Stimulated activated CD8-positive, alpha-beta memory T cell treated with anti-CD3 and anti-CD28 coated beads, Interleukin-2, amount 100 ng/mL, for 48 hours (primary cell): ENCODE measurements at regions not wholly inside any gene's neighbourhood (a gene's known extent, or its start where the extent isn't known, plus 50 kb on each side); places are given as distances from the start of the nearest gene placed in this dataset.

Source experiments
- DNase-seq, 2 donors: peaks; one replicate each; pipeline ENCODE4 v3.0.0-alpha.2; 2020; ENCODE audit warnings: low read depth in 2 of 2

DNA sequence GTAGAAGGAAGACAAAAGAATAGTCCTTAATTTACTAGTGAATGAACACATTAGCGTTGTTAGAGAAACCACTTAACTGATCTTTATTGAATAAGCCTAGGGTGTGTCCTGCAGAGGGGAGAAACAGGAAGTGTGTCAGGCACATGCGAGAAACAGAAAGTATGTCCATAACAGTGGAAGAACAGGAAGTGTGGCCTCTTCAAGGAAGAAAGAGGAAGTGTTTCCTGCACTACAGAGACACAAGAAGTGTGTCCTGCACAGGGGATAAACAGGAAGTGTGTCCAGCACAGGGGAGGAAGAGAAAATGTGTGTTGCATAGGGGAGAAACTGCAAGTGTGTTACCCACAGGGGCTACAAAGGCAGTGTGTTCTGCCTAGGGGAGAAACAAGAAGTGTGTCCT is 539.6 kb upstream of the PRKX start:
- no peak for DNase-seq

DNA sequence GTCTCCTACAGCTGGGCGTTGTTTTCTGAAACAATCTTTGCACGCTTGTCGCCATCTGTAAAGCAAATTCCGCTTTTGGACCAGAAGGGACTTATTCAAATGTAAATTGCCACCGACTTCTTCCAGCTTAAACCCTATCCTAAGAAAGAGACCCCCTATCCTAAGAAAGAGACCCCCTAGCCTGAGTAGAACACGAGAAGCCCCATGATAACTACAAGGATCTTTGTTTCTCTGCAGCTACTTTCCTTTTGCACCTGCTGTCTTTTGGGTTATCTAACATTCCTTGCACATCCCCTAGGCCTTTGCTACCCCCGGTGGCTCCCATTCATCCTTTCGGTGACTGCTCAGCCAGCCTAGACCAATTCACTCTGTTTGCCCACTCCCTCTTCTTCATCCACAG is 536.0 kb upstream of the PRKX start:
- DNase-seq = no peak

DNA sequence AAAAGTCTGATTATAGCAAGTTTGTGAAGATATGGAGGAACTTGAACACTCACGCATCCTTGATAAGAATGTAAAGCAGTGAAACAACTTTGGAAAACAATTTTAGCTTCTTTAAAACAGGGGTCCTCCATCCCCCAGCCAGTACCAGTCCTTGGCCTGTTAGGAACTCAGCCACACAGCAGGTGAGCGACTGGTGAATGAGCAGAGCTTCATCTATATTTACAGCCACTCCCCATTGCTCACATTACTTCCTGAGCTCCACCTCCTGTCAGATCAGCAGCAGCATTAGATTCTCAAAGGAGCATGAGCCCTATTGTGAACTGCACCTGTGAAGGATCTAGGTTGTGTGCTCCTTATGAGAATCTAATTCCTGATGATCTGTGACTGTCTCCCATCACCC is 530.3 kb upstream of the PRKX start:
- no peak for DNase-seq

DNA sequence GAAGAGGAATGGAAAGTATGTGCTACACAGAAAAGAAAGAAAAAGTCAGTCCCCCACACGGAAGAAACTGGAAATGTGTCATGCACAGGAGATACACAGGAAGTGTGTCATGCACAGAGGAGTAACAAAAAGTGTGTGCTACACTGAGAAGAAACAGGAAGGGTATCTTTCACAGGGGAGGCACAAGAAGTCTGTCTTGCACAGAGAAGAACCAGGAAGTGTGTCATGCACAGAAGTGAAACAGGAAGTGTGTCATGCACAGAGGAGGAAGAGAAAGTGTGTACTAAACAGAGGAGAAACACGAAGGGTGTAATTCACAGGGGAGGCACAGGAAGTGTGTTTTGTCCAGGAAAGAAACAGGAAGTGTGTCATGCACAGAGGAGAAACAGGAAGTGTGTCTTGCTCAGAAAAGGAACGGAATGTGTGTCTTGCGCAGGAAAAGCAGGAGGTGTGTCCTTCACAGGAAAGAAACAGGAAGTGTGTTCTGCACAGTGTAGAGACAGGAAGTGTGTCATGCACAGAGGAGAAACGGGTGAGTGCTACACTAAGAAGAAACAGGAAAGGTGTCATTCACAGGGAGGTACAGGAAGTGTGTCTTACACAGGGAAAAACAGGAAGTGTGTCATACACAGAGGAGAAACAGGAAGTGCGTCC is 527.2 kb upstream of the PRKX start:
- DNase-seq = no peak

DNA sequence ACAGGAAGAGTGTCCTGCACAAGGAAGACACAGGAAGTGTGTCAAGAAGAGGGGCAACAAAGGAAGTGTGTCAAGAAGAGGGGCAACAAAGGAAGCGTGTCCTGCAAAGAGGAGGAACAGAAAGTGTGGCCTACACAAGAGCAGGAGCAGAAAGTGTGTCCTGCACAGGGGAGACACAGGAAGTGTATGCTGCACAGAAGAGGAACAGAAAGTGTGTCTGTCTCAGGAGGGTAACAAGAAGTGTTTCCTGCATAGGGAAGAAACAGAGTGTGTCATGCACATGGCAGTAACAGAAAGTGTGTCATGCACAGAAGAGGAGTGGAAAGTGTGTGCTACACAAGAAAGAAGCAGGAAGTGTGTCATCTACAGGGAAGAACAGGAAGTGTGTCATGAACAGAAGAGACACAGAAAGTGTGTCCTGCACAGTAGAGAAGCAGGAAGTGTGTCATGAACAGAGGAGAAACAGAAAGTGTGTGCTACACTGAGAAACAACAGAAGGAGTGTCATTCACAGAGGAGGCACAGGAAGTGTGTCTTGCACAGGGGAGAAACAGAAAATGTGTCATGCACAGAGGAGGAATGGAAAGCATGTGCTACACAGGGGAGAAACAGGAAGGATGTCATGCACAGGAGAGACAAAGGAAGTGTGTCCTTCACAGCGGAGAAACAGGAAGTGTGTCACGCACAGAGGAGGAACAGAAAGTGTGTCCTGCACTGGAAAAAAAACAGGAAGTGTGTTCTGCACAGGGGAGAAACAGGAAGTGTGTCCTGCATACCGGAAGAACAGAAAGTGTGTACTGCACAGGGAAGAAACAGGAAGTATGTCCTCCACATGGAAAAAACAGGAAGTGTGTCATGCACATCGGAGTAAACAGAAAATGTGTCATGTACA is 526.4 kb upstream of the PRKX start:
- DNase-seq = no peak

DNA sequence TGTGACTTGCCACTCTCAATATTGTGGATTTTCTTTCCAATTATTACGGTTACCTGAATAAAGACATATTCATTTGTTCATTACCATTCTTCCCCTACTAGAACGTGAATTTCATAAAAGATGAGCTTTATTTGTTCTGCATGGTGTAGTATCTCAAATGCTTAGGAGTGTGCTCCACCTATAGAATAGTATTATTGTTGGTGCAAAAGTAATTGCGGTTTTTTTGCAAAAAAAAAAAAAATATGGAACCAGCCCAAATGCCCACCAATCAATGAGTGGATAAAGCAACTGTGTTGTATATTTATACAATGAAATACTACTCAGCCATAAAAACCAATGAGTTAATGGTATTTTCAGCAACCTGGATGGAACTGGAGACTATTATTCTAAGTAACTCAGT is 525.5 kb upstream of the PRKX start:
- no peak for DNase-seq

DNA sequence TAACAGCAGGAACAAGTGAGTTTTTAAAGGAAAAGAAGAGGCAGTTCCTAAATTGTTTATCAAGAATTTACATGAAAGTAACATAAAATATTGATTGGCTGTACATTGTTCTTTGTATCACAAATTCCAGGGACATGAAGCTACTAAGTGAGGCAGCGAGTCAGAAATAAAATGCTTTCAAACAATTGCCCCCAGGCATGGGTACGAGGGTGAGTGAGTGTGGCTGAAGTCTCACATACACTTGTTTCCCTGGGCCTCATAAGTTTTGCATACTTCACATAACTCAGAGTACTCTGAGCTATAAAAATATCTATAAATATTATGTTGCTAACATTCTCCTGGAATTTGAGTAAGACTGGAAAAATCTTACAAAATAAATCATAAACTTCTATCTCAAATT is 511.6 kb upstream of the PRKX start:
- no peak for DNase-seq

DNA sequence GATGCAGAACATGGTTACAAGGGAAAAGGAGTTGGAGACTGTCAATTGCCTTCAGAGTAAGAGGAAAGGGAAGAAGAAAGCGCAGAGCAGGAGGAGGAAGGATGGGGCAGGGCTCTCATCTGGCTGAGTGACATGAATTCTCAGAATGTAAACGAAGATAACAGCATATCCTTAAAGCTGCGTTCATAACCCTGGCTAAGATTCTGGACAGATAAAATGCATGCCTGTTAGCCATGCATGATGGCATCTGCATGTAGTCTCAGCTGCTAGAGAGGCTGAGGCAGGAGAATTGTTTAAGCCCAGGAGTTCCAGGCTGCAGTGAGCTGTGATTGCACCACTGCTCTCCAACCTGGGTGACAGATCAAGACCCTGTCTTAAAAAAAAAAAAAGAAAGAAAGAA is 493.5 kb upstream of the PRKX start:
- no peak for DNase-seq

DNA sequence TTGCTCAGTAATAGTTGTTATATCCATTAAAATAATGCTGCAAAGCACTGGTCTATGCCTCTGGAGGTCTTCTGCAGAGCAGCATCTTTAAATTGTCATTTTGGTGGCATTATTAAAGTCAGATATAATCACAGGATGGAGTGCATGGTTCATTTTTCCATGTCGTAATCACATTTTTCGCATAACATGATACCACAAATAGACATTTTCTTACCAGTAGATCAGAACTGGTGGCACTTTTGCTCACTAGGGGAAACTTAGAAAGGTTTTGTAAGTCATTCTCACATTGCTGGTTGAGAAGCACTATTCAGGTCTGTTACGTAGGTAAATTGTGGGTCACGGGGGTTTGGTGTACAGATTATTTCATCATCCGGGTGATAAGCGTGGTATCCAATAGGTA is 484.5 kb upstream of the PRKX start:
- DNase-seq = no peak

DNA sequence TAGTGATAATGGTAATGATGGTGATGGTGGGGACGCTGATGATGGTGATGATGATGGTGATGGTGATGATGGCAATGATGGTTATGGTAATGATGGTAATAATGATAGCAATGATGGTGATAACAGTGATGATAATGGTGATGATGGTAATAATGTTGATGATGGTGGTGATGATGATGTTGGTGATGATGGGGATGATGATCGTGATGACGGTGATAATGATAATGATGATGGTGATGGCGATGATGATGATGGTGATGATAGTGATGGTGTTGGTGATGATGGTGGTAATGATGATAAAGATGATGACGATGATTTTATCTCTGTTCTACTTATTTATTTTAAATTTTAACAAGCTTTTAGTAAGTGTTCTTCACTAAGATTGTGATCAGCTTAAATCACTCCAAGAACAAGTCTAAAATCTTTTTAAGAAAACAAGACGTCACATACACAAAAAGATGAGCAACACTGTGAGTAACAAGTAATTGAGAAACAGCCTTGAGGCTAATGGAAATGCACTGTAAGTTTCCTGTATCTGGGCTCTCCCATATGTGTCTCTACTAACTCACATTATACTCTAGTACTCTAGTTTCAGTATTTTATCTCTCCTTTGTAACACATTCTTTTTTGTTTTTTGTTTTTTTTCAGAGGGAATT is 480.2 kb upstream of the PRKX start:
- DNase-seq = no peak

DNA sequence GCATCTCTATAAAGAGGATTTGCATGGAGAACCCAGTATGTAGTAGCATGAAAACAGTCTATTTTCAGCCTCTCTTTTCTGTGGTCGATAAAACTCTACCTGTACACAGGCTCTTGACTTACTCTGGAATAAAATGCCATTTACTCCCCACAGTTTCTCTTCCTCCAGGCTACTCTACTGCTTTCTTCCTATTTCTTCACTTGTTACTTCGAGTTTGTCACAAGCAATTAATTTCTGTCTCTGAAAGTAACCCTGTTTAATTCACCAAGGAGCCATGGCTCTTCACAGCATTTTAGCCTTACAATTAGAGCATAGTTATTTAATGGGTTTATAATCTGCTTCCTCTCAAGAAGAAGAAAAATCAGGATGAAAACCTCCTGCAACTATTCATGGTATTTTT is 472.9 kb upstream of the PRKX start:
- DNase-seq = no peak

DNA sequence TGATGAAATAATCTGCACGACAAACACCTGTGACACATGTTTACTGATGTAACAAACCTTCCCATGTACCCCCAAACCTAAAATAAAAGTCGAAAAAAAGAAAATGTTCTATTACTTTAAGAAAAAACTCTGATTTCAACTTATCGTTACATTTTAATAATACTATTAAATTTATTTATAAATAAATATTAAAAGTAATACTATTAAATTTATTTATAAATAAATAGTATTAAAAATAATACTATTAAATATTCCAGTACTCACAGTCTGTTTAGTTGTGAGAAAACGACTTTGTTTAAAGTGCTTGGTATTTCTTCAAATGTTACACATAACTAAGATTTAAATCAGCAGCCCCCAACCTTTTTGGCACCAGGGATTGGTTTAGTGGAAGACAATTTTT is 471.6 kb upstream of the PRKX start:
- DNase-seq = no peak

DNA sequence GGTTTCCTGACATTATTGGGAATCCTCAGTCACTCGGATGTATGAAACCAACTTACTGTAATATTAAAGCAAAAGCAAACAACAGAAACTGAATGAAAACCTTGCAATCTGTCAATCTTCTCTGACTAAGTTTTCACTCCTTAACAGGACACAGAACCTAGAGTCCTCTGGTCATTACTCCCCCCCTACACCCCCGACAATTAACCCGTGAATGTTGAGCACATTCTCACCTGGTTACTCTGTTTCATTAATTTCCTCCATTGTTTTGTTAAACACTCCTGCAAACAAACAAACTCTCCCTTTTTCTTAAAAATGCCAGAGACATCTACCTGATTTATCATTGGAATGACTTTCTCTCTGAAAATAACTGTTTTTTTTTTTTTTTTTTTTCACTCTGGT is 469.0 kb upstream of the PRKX start:
- DNase-seq = no peak

DNA sequence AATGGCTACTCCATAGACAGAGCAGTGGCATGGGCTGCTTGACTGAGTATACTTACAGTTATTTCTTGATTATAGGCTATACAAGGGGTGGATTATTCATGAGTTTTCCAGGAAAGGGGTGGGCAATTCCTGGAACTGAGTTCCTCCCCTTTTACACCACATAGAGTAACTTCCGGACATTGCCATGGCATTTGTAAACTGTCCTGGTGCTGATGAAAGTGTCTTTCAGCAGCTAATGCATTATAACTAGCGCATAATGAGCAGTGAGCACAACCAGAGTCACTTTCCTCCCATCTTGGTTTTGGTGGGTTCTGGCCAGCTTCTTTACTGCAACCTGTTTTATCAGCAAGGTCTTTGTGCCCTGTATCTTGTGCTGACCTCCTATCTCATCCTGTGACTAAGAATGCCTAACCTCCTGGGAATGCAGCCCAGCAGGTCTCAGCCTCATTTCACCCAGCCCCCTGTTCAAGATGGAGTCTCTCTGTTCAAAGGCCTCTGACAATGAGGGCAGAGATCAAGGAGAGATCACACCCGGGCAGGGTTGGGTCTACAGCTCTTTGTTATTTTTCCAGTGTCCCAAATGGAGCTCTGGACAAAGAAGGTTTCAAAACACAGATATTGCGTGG is 468.4 kb upstream of the PRKX start:
- no peak for DNase-seq

DNA sequence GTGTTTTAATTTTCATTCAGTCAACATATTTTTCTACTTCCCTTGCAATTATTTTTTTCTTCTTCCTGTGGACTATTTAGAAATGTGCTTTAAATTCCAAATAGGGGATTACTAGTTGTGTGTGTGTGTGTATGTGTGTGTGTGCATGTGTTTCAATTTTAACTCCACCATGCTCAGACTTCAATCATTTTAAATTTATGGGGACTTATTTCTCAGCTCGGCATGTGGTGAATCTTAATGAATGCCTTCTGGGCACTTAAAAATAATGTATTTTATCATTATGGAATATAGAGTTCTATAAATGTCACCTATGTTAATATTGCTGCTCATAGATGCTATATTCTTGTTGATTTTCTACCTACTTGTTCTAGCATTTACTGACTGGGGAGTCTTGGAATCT is 465.6 kb upstream of the PRKX start:
- DNase-seq = no peak

DNA sequence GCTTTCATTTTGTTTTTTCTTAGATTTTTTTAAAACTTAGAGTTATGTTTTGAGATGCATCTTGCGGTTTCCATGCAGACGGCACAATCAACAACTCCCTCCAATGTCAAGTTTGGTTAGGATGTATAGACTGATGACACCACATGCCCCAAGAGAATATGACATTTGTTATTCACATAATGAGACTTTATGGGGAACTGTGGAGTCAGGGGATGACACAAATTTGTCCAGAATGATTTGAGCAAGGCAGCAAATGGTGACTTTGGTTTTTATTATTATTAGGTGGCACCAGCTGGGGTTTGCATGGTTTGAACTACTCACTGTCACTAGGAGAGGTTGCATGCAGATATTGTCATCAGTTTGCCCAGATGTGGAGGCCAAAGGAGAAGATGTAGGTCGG is 461.8 kb upstream of the PRKX start:
- no peak for DNase-seq

DNA sequence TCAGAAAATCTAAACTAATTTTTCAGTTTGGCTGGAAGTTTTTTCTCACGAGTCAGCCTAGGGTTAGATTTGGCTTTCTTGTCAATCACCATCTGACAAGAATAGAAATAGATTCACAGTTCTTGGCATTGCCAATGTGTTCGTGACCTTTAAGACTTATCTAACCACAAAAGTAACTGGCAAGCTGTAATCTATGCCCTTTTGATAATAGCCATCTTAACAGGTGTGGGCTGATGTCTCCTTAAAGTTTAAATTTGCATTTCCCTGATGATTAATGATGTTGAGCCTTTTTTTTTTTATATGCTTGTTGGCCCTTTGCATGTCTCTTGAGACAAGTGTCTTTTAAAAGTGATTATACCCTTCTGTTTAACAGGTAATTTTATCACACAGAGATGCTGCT is 460.3 kb upstream of the PRKX start:
- DNase-seq = no peak

DNA sequence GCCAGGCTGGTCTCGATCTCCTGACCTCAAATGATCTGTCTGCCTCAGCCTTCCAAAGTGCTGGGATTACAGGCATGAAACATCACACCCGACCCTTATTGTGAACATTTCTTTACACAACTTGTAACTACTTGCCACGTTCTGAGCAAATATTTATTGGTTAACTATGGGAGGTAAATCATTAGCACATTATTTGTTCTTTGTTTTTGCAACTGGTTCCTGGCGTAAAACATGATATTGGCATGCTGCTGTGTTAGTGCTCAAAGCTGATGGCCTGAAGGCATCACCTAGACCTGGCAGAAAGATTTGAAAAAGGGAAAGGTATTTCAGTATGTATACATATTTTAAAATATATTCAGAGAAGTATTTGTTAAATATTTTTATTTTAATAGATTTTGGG is 438.3 kb upstream of the PRKX start:
- no peak for DNase-seq

DNA sequence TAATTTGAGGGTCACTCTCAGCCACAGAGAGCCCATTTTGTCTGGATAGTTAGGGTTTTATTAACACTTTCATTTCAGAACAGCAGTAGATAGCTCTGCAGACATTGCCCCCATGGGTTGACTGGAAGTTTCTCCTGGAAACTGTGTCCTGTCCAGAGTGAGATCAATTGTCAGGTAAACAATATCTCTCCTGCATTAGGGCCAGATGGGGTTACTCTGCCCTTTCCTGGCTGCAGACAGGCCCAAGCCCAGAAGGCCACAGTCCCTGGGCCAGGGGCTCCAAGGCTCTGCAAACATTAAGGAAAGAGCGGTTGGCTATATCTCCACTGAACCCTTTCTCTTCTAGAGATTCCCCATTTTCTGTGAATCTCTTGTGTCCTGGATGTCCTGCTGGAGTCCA is 436.8 kb upstream of the PRKX start:
- no peak for DNase-seq

DNA sequence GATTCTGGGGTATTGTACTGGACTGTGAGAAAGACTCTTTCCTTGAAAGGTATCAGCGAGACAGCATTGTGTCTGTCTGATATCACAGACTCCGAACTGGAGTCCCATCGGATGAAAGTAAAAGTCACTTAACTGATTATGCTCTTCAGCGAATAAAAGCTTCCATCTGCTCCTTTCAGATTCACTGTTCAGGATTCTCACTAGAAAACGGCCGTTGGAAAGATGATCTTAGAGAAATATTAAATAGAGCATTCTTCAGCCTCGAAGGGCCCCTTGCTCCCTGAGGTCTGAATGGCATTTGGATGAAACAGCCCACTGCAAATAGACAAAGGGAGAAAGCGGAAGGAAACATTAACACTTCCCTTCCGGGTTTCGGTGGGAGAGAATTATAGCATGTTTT is 416.2 kb upstream of the PRKX start:
- no peak for DNase-seq

DNA sequence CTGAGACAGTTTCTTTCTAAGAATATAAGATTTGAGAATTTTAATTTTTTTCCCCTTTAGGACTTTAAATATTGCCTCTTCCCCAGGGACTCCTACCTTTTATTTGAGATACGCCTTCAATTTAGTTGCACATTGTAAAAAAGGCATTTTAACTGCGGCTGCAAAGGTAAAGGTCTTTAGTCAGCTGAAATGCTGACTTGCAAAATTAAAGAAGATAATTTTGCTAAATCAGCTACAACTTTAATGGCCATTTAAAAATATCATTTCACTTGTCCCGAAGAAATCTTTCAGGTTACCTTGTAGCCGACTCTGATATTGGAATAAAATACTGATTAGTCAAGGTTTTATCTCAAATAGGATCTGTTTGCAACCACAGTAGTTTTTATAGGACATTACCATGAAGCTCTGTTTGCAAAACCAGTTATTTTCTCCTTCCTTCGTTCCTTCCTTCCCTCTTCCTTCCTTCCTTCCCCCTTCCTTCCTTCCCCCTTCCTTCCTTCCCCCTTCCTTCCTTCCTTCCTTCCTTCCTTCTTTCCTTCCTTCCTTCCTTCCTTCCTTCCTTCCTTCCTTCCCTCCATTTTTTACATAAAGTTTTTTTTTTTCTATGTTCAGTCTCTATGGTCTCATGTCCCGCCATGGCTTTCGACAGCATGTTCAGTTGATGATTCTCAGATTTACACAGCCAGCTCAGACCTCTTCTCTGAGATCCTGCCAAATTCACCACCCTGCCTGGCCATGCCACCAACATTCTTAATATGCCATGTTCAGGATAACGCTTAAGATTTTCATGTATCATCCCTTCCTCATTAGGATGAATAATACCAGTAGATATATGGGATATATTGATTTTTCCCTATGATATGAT is 405.4 kb upstream of the PRKX start:
- DNase-seq = no peak

DNA sequence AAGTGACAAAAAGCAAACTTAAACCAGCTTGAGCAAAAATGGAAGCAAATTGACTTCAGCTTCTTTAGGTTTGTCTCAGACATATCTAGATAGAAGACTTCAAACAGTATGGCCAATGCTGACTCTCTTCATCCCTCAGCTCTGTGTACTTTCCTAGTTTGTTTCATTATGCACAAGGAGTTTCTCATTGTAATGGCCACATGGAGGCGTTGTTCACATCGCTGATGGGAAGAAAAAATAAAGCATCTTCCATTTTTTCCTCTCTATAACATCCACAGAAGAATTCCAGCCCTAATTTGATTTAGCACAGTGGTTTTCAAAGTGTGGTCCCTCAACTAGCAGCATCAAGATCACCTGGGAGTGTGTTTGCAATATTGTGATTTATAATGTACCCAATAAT is 397.5 kb upstream of the PRKX start:
- no peak for DNase-seq
